ENCODE measurements at regions not wholly inside any gene's neighbourhood (a gene's known extent, or its start where the extent isn't known, plus 50 kb on each side); places are given as distances from the start of the nearest gene placed in this dataset.

- DNase-seq (ENCODE audit: low spot score) (no peak), ATAC-seq (ENCODE audit: low FRiP score) (no peak)
- TF ChIP-seq, protein P1, sequence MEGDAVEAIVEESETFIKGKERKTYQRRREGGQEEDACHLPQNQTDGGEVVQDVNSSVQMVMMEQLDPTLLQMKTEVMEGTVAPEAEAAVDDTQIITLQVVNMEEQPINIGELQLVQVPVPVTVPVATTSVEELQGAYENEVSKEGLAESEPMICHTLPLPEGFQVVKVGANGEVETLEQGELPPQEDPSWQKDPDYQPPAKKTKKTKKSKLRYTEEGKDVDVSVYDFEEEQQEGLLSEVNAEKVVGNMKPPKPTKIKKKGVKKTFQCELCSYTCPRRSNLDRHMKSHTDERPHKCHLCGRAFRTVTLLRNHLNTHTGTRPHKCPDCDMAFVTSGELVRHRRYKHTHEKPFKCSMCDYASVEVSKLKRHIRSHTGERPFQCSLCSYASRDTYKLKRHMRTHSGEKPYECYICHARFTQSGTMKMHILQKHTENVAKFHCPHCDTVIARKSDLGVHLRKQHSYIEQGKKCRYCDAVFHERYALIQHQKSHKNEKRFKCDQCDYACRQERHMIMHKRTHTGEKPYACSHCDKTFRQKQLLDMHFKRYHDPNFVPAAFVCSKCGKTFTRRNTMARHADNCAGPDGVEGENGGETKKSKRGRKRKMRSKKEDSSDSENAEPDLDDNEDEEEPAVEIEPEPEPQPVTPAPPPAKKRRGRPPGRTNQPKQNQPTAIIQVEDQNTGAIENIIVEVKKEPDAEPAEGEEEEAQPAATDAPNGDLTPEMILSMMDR (IDR thresholded peaks at IDR 0.05), result no peak
These were observed 113.6 kb downstream of the ZNF518B start for GRCh38 chr4:10343656-10344055.

DNA sequence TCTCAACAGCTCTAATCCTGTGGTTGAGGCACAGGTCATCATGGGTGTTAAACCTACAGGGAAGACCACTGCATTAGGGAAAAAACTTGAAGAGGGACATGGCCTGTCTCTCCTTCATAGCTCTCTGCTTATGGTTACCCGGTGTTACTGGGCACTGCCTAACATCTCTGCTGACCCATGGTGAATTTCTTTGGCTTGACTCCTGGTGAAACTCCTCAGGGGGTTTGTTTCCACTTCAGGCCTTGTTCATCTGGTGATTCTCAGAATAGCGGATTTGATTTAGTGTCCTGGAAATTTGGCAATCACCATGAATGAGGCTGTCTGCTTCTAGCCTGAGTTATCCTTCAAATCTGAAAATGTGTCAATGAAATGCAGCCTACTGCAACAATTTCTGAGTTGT lies 114.4 kb downstream of the ZNF518B start:
- ATAC-seq (ENCODE audit: low FRiP score) (no peak), DNase-seq (ENCODE audit: low spot score) (no peak)
- TF ChIP-seq, protein P1 (IDR thresholded peaks at IDR 0.05), result no peak

DNA sequence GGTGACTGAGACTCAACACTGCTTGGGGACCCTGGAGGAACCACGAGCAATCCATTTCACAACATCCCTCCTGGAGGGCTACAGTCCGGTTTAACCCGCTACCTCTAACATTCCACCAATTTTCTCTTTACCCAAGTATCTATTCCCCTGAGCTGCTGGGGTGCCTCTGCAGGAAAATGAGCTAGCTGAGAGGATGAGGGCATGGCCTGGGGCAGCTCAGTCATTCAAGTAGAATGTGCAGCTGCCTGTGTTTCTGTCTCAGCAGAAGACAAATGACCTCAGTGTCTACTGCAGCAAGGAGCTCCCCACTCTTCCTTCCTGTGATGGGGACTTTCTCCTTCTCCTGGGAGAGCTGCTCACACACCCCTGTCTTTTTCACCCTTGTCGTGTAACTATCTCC lies 120.8 kb downstream of the ZNF518B start:
- DNase-seq (ENCODE audit: low spot score) (no peak), ATAC-seq (ENCODE audit: low FRiP score) (no peak)
- TF ChIP-seq, protein P1 (IDR thresholded peaks at IDR 0.05), result no peak

GRCh38 chr4:10335050-10335449 lies 122.2 kb downstream of the ZNF518B start:
- TF ChIP-seq, protein P1 (IDR thresholded peaks at IDR 0.05), result no peak
- DNase-seq (ENCODE audit: low spot score) (no peak), ATAC-seq (ENCODE audit: low FRiP score) (no peak)

DNA sequence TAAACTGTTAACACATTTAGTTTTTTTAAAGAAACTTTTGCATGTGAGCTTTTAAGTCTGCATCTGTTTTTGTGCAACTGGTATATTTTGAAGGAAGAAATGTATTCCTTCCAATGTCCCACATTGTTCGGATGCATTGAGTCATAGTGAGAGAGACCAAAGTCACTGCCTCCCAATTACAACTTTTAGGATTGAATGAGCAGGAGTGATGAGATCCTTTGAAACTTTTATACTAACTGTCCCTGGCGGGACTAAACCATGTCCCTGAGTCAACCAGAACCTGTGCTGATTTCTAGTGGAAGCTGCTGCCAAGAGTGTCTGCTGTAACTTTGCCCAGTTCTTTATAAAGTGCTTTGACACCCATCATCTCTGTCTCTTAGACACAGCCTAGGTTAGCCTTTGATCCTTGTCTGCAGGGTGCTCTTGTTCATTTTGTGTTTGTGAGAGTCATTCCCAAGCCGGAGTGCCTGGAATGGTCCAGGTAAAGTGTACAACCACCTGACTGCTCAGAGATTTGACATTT lies 122.7 kb downstream of the ZNF518B start:
- DNase-seq (ENCODE audit: low spot score), result no peak
- TF ChIP-seq, protein P1 (IDR thresholded peaks at IDR 0.05), result no peak
- ATAC-seq (ENCODE audit: low FRiP score), result no peak

DNA sequence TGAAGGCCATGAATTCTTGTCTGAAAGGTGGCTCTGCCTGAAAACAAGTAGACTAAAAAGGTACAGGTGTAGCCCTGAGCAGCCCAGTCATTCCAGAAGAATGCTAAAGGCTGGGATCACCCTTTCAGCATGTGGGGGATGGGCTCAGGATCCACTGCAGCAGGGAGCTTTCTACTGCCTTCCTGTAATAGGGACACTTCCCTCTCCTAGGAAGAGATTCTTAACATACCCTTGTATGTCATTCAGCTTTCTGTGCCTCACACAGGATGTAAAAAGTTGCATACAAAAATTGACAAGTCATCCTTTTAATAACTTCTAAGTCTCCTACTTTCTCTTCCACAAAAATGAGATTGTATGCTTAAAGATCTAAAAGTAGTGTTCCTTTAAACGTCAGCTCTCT lies 123.3 kb downstream of the ZNF518B start:
- ATAC-seq (ENCODE audit: low FRiP score), result no peak

DNA sequence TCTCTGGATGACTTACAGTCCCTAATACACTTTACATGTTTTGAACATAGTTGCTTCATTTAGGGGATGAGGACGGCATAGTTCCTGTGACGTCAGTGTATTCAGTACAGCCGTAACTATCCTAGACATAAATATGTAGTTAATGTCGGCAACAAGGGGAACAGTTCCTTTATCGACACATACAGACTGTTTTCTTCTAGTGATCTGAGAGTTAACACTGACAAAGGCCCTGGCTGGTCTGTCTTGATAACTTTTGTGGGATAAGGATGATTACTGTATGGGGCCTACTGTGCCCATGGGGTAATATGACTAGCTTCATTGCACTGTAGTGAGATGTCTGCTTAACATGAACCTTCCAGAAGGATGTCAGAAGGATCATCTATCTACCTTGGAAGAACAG lies 131.2 kb downstream of the ZNF518B start:
- DNase-seq (ENCODE audit: low spot score), result no peak
- no peak for ATAC-seq (ENCODE audit: low FRiP score)
- TF ChIP-seq, protein P1 (IDR thresholded peaks at IDR 0.05), result no peak

More for the DNA sequence above, 123.3 kb downstream of the ZNF518B start:
- DNase-seq (ENCODE audit: low spot score), result no peak
- TF ChIP-seq, protein P1 (IDR thresholded peaks at IDR 0.05), result no peak

Data from omental fat pad (tissue), 3 donors.